ENCODE measurements at regions not wholly inside any gene's neighbourhood (a gene's known extent, or its start where the extent isn't known, plus 50 kb on each side); places are given as distances from the start of the nearest gene placed in this dataset.
A peak's percentile ranks its signal among the peaks of the same experiment; 100 is the strongest.

GRCh38 chr2:219692521-219692920, 65.1 kb downstream of the SLC4A3 start:
- no peak for DNase-seq (ENCODE audit: low spot score)

DNA sequence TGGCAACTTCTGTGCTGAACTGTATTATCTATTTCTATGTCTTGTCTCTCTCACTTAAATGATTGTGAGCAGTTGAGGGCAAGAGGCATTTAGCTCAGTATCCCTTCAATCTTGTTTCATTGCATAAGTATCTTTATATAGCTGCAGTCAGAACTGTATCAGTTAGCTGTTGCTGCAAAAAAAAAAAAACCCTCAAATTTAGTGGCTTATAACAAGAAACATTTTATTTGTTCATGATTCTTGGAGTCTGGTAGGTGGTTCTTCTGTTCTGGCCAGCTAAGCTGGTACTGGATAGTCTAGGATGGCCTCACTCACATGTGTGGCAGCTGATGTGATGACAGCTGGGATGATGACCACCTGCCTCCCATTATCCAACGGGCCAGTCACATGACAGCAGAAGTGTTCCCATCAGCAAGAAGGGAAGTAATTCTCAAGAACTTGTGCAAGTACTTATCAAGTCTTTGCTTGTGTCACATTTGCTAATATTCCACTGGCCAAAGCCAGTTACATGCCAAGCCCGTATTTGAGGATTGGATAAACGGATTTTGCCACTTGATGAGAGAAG, 67.8 kb downstream of the SLC4A3 start:
- DNase-seq (ENCODE audit: low spot score) = no peak

DNA sequence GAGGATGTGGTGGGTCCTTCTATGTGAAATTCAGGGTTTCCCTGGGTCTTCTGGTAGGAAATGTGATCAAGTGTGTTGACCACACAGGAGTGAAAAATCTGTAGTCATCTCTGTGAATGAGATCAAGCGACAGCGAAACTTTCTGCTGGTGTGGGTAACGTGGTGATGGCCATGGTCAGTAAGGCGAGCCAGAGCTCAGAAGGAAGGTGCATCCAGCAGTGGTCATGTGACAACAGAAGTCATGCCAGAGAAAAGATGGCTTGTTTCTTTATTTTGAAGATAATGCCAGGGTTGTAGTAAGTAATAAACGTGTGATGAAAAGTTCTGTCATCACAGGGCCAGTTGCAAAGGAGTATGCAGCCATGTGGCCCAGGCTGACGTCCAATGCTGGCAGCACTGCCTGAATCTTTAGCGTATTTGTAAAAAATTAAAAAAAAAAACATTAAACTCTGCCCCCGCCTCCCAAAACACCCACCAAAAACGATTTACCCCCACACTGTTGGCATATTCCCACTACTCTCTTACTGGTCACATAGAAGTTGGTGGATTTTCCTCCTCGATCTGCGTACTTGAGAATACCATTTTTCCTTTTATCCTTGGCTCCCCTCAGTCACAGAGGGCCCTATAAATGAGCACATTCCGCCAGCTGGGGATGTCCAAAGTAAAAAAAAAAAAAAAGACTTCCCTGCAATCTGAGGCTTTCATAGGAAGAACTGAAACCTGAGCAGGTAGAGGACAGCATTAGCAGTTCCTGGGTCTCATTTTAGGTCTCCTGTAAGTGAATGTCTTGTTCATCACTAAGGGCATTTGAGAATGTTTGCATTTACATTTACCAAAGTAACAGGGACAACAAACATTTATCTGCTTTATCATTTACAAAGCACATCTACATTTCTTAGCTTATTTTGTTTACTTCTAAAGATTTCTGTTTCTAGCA, 70.6 kb downstream of the SLC4A3 start:
- peak; percentile 79 for DNase-seq (ENCODE audit: low spot score)

GRCh38 chr2:219698748-219699439, 71.5 kb downstream of the SLC4A3 start:
- peak; percentile 95 for DNase-seq (ENCODE audit: low spot score)

- no peak for DNase-seq (ENCODE audit: low spot score)
These were observed 72.0 kb downstream of the SLC4A3 start for GRCh38 chr2:219699440-219699821.

- no peak for DNase-seq (ENCODE audit: low spot score)
These were observed 74.6 kb downstream of the SLC4A3 start for GRCh38 chr2:219701847-219702634.

- DNase-seq (ENCODE audit: low spot score) = no peak
These were observed 75.5 kb downstream of the SLC4A3 start for GRCh38 chr2:219702796-219703545.

DNA sequence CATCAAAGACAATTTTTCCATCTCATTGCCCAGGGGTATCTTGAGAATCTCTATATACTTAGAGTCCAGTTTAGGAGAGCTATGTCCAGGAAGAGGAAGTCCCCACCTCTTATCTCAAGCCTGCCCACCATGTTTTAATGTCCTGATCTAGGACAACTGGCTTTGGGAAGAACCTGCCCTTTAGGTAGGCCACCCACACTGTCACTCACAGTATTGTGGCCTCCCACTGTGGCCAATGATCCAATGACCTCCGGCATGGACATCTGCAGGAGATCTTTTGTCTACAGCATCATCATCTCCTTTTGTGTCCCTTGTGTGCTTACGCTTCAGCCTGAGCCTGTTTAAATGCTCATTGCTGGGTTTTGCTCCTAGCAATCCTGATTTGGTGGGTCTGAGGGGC, 77.4 kb downstream of the SLC4A3 start:
- DNase-seq (ENCODE audit: low spot score) = no peak

GRCh38 chr2:219706823-219707281, 79.4 kb downstream of the SLC4A3 start:
- no peak for DNase-seq (ENCODE audit: low spot score)

DNA sequence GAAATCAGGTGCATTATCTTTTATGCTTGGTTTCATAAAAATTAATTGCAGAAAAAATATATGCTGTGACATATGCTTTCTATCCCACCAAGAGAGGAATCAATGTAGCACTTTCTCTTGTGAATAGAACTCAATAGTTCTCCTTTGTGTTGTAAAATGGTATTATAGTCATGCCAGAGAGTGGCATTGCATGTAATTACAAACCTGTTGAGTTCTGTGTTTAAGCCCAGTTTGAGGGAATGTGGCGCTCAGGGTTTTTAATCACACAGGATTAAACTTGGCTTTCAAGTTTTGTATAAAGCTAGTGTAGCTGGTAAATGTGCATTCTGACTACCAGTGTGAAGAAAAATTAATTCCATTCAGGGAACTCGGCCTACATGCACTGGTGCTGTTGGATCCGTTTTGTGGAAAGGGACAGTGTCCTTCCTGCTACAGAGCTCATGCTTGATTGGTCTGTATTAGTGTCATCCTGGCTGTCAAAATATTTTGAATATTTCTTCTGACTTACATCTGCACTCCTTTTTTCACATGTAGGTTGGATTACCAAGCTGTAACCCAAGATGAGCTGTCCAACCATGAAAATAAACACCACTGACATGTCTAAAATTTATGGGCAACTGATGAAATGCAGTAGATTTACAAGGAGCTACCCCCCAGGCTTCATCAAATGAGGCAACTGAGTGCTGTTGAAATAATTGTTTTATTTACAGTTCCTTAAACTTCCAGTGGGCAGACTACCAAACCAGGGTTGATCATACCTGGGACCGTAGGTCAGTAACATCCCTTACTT, 80.3 kb downstream of the SLC4A3 start:
- DNase-seq (ENCODE audit: low spot score) = no peak

DNA sequence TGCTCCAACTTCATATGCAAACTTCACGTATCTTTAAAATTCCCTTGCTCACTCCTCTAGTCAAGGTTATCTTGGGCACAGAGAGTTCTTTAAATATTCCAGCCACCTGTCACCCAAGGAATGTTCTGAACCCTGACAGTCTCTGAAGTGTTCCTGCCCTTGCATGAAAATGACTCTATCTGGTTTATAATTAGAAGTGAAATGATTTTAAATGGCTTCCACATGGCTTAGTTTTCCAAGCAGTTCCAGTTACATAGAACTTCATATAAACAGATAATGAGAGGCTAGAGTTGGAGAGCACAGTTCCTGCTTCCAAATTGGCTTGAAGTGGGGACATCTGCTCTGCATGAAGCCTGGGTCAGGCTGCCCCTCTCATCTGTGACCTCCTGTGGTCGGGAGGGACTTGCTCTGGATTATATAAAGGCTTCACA, 81.9 kb downstream of the SLC4A3 start:
- no peak for DNase-seq (ENCODE audit: low spot score)

DNA sequence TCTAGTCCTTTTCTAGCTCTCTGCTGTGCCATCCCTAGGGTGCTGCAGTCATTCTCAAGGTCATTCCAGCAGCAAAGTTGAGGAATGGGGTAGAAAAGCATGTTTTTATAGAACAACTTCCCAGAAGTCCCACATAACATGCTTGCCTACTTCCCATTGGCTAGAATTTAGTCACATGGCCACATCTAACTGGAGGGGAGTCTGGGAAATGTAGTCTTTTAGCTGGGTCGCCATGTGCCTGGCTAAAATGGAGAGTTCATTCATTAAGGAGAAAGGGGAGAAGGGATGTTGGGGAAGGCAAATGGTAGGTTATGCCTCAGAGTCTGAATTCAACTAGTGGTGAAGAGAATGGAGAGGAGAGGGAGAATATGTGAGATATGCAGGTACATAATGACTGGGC, 85.7 kb downstream of the SLC4A3 start:
- peak; percentile 26 for DNase-seq (ENCODE audit: low spot score)

DNA sequence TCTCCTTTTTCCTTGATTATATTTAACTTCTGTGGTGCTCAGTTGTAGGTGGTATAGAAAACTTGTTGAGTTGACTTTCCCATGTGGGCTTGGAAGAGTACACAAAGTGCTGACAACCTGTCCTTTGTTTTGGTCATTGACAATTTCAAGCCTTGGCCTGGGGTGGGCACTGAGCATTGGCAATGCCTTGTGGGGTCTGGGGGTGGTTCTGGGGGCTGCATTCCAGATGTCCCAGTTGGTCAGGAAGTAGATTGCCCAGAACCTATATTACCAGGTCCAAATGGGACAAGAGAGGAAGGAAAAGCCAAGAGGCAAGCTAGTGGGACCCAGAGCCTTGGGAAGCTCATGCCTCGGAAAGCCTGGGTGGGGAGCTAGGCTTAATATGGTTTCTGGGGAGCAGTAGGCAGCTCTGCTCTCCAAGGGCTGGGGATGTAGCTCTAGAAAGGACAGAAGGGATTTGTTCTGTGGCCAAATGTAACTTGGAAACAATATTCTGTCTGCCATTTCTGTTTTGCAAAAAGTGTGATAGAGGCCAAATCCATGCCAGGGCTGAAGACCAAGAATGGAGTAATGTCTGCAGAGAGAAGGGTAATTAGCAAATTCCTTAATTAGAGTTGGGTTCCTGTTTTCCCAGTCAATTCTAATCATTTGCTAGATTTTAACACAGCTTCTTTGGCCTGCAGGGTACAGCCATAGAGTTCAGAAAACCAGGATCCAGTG, 87.4 kb downstream of the SLC4A3 start:
- DNase-seq (ENCODE audit: low spot score) = no peak

- no peak for DNase-seq (ENCODE audit: low spot score)
These were observed 90.6 kb downstream of the SLC4A3 start for GRCh38 chr2:219718066-219718465.

- no peak for DNase-seq (ENCODE audit: low spot score)
These were observed 92.1 kb downstream of the SLC4A3 start for GRCh38 chr2:219719521-219719920.

GRCh38 chr2:219720956-219721355, 93.5 kb downstream of the SLC4A3 start:
- no peak for DNase-seq (ENCODE audit: low spot score)

DNA sequence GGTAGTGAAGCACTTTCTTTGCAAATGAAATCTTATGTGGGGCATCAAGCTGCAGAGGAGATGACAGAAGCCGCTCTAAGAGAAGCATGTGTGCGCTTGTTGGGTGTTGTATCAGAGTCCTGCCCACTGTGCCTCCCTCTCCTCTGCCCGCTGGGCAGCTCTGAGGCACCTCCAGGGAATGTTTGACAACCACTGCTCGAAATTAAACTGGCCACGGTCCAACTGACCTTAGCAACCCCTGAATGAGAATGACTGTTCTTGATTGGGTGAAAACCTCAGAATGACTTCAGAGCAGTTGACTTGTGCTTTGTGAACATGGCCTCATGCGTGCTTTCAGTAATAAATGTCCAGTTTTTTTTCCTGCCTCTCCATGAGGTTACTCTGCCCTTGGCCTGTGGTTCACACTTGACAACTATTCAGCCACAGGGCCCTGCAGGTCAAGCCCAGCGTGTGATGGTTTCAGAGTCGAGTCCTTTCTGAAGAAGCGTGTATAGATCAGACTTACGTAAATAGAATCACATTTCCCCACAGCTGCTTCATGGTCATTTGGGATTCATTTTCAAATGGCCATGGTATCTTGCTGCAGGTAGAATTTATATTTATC, 94.9 kb downstream of the SLC4A3 start:
- peak; percentile 17 for DNase-seq (ENCODE audit: low spot score)

DNA sequence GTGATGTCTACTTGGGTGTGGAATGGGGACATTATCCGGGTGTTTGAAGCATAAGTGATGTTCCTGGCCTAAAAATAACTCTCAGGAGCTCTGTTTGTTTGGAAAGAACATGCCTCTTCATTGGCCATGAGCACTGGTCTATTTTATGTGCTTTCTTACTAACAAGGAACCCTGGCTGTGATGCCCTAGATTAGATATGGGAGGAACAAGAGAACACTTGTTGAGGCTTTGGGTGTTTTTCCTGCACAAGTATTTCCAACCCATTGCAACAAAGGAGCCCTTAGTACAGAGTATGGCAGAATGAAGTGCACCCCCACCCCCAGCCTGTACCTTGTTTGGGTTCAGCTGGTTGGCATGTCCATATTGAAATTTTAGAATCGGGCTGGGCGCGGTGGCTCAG, 95.9 kb downstream of the SLC4A3 start:
- no peak for DNase-seq (ENCODE audit: low spot score)

GRCh38 chr2:219724628-219725027, 97.2 kb downstream of the SLC4A3 start:
- DNase-seq (ENCODE audit: low spot score) = no peak
